ENCODE measurements at regions not wholly inside any gene's neighbourhood (a gene's known extent, or its start where the extent isn't known, plus 50 kb on each side); places are given as distances from the start of the nearest gene placed in this dataset.
"Not testable (repeated sequence)": the region's sequence is repeated elsewhere in the genome, so short reads cannot be mapped to it uniquely, and the experiment has no call there.

DNA sequence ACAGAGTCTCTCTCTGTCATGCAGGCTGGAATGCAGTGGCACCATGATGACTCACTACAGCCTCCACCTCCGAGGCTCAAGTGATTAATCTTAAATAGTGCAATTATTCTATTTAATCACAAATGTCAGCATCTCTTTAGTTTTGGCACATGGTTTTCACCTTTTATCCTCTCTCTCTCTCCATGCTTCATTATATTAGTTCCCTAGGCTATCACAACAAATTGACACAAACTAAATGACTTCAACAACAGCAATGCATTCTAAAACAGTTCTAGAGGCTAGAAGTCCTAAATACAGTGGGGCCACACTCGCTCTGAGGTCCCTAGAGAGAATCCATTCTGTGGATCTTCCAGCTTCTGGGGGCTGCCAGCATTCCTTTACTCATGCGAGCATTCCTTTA lies 178.2 kb upstream of the ZNG1F start:
- not testable (repeated sequence) for DNase-seq (ENCODE audit: low read depth)

DNA sequence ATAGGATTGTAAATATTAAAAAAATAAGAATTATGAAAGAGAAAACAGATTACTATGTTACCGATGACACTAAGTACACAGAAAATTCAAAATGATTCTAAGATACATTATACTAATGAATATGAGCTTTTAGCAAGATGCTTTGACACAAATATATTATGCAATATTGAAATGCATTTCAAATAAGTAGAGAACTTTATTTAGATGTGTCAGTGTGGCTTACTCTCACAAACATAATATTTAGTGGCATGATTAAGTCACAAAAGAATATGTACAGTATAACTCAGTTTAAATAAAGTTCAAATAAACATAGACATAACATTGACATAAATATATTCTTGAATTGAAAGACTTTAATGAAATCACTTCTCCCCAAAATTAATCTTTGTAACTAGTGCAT lies 172.7 kb upstream of the ZNG1F start:
- DNase-seq (ENCODE audit: low read depth) = not testable (repeated sequence)

DNA sequence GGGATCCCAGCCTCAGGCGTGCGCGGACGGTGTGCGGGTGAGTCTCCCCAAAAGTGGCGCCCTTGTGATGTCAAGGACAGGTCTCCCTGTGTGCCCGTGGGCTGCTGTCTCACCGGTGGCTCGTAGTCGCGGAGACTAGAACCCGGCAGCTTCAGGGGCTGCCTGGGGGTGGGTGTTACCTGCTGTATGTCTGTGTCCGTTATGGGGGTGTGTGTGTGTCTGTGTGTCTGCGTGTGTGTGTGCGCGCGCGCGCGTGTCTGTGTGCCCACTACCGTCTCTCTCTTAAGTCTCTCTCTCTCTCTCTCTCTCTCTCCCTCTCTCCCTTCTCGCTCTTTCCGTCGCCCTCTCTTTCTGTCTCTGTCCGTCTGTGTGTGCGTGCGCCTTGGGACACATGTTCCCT lies 170.0 kb upstream of the ZNG1F start:
- not testable (repeated sequence) for DNase-seq (ENCODE audit: low read depth)

DNA sequence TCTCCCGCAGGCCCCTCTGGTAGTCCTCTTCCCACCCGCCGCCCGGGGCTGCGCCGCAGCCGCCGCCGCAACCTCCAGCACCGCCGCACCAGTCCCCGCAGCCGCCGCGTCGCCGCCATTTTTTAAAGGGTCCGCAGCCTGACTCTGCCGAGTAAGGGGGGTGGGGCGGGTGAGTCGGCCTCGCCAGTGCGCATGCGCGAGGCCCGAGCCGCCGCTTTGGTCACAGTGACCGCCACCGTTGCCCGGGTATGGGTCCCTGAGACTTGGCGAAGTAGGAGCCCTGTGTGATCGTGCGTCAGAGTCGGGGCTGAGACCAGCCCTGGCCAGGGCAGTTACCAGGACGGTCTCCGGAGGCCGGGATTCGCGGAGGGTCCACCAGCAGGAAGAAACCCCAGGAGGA lies 169.6 kb upstream of the ZNG1F start:
- peak; percentile 85 for DNase-seq (ENCODE audit: low read depth)

- DNase-seq (ENCODE audit: low read depth) = not testable (repeated sequence)
Observed at GRCh38 chr9:41357918-41358404, 168.8 kb upstream of the ZNG1F start.

DNA sequence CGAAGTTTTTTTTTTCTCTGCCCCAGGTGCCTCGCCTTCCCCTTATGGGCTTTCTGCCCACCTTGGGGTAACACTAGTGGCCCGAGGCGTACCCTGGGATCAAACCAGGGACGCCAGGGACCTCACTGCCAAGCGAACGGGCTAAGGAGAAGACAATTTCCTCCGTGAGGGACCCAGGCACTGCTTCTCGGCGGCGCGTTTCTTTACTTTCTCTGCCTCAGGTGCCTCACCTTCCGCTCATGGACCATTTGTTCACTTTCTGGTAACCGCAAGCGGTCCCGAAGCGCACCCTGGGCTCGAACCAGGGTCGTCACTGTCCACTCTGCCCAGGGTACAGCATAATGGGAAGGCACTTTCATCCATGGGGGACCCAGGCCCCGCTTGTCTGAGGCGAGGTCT lies 168.2 kb upstream of the ZNG1F start:
- not testable (repeated sequence) for DNase-seq (ENCODE audit: low read depth)

DNA sequence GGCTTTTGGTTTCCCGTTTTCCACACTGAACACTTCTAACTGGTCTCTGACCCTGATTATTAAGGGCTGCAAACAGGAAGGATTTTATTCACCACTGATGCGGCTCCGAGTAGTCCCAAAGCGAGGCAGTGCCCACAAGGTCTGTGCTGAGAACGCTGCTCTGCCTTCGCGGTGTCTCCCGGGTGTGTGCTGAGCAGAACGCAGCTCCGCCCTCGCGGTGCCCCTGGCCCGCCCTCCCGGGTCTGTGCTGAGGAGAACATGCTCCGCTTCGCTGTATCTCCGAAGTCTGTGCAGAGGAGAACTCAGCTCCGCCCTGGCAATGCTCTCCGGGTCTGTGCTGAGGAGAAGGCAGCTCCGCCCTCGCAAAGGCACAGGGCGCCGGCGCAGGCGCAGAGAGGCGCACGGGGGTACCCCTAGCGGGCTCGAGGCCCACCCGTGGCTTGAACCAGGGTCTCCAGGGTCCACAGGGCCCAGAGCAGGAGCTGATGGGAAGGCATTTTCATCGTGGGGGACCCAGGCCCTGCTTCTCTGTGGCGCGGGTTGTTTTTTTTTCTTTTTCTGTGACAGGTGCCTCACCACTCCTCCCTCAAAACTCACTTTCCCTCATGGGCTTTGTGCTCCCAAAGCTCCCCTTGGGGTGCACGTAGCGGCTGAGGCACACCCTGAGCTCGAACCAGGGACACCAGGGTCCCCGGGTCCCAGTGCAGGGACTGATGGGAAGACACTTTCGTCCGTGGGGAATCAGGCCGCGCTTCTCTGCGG lies 167.7 kb upstream of the ZNG1F start:
- DNase-seq (ENCODE audit: low read depth) = peak; percentile 84

- not testable (repeated sequence) for DNase-seq (ENCODE audit: low read depth)
Observed at GRCh38 chr9:41355712-41356450, 166.8 kb upstream of the ZNG1F start.

GRCh38 chr9:41354978-41355377 lies 165.9 kb upstream of the ZNG1F start:
- not testable (repeated sequence) for DNase-seq (ENCODE audit: low read depth)

DNA sequence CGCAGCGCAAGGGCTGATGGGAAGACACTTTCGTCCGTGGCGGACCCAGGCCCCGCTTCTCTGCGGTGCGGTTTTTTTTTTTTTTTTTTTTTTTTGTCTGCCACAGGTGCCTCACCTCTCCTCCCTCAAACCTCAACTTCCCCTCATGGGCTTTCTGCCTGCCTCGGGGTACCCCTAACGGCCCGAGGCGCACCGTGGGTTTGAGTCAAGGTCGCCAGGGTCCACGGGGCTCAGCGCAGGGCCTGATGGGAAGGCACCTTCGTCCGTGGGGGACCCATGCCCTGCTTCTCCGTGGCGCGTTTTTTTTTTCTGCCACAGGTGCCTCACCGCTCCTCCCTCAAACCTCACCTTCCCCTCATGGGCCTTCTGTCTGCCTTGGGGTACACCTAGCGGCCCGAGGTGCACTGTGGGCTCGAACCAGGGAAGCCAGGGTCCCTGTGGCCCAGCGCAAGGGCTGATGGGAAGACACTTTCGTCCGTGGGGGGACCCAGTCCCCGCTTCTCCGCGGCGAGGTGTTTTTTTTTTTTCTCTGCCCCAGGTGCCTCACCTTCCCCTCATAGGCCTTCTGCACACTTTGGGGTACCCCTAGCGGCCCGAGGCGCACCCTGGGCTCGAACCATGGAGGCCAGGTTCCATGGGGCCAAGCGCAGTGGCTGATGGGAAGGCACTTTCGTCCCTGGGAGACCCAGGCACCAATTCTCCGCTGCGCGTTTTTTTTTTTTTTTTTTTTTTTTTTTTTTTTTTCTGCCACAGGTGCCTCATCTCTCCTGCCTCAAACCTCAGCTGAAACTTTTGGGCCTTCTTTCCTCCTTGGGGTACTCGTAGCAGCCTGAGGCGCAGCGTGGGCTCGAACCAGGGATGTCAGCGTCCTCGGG lies 165.2 kb upstream of the ZNG1F start:
- not testable (repeated sequence) for DNase-seq (ENCODE audit: low read depth)

- not testable (repeated sequence) for DNase-seq (ENCODE audit: low read depth)
Observed at GRCh38 chr9:41353026-41353425, 163.9 kb upstream of the ZNG1F start.

- not testable (repeated sequence) for DNase-seq (ENCODE audit: low read depth)
Observed at GRCh38 chr9:41352390-41352789, 163.3 kb upstream of the ZNG1F start.

DNA sequence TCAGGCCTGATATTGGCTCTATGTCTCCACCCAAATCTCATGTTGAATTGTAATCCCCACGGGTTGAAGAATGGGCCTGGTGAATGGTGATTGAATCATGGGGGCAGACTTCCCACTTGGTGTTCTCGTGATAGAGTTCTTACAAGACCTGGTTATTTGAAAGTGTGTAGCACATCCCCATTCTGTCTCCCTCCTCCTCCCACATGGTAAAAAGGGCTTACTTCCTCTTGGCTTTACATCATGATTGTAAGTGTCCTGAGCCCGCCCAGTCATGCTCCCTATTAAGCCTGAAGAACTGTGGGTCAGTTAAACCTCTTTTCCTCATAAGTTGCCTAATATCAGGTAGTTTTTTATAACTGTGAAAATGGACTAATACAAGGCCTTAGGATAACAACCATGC lies 158.8 kb upstream of the ZNG1F start:
- DNase-seq (ENCODE audit: low read depth) = not testable (repeated sequence)

GRCh38 chr9:41332562-41332961 lies 143.4 kb upstream of the ZNG1F start:
- DNase-seq (ENCODE audit: low read depth) = not testable (repeated sequence)

- DNase-seq (ENCODE audit: low read depth) = not testable (repeated sequence)
Observed at GRCh38 chr9:41321277-41321676, 132.2 kb upstream of the ZNG1F start.

DNA sequence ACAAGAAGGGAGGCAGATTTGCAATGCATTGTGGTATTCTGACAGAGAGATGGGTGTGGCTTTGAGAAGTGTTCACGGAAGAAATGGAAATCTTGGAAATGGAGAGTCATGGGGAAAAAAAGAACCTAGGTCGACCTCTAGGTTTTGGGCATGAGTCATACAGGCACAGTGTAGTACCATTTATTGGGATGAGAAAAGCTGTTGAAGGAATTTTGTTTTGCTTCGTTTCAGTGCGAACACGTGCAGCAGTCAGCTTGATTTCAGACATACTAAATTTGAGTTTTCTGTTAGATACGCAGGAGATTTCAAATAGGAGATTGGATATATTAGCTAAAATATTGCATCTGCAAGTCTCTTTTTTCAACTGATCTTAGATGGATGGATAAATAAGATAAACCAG lies 119.8 kb upstream of the ZNG1F start:
- DNase-seq (ENCODE audit: low read depth) = not testable (repeated sequence)

- not testable (repeated sequence) for DNase-seq (ENCODE audit: low read depth)
Observed at GRCh38 chr9:41285744-41286143, 96.6 kb upstream of the ZNG1F start.

DNA sequence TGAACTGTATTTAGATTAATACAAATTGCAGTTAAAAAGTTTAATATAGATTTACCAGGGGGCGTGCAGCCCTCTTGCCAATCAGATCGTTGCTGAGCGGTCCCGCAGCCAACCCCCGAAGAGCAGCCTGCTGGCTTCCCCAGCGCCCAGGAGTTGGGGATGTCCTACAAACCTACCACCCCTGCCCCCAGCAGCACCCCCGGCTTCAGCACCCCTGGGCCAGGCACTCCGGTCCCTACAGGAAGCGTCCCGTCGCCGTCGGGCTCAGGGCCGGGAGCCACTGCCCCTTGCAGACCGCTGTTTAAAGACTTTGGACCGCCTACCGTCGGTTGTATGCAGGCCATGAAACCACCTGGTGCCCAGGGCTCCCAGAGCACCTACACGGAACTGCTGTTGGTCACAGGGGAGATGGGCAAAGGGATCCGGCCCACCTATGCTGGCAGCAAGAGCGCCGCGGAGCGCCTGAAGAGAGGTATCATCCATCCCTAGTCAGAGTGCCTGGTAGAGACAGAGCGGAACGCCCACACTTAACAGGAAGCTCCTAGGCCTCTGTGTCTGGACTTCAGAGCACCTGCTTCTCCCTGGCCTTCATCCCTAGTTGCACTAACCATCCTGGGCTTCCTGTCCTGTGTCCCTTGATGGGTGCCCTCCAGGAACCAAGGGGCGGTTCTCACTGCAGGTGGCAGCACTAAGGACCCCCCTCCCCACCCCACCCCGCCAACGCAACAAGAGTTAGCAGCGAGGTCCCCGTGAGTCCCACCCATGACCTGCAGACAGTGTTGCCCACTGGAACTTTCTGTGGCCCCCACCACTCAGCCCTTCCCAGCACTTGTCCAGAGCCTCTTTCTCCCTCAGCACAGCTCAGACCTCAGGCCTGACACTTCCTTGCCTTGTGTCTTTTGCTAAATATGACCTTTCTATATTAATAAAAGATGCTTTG lies 91.5 kb upstream of the ZNG1F start:
- not testable (repeated sequence) for DNase-seq (ENCODE audit: low read depth)

DNA sequence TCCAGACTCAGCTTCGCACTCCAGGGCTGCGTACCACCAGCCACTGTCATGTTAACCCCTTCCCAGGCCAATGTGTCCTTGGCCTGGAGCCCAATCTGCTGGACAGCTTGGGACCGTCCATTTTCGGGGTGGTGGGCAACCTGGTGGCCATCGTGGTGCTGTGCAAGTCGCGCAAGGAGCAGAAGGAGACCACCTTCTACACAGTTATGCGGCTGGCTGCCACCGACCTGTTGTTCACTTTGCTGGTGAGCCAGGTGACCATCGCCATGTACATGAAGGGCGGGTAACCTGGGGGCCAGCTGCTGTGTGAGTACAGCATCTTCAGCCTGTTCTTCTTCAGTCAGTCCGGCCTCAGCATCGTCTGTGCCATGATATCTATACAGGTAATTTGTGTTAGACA lies 90.3 kb upstream of the ZNG1F start:
- not testable (repeated sequence) for DNase-seq (ENCODE audit: low read depth)

- not testable (repeated sequence) for DNase-seq (ENCODE audit: low read depth)
Observed at GRCh38 chr9:41279033-41279432, 89.9 kb upstream of the ZNG1F start.
